Osteoblast (primary cell): ENCODE measurements at regions not wholly inside any gene's neighbourhood (a gene's known extent, or its start where the extent isn't known, plus 50 kb on each side); places are given as distances from the start of the nearest gene placed in this dataset.

Experiments
- DNase-seq: peaks from one replicate; pipeline ENCODE4 v3.0.0; 2011; ENCODE audit warnings: low spot score, mixed read lengths; ENCODE audit not compliant: insufficient read length; ENCODE audit errors: missing footprints
- H2AFZ ChIP-seq: 2 replicates; pipeline ENCODE4 v1.6.0; 2011; ENCODE audit warnings: mild to moderate bottlenecking, low read length
- H3K27ac ChIP-seq: 2 replicates; pipeline ENCODE4 v1.5.1; 2011; ENCODE audit warnings: mild to moderate bottlenecking, low read depth, low read length, moderate library complexity
- H3K27me3 ChIP-seq: 2 replicates; pipeline ENCODE4 v1.6.0; 2012; ENCODE audit warnings: mild to moderate bottlenecking, control low read depth, inconsistent platforms, low read length, moderate library complexity; ENCODE audit not compliant: insufficient read depth
- H3K36me3 ChIP-seq: 2 replicates; pipeline ENCODE4 v1.5.1; 2011; ENCODE audit warnings: mild to moderate bottlenecking, low read length, control low read depth, moderate library complexity; ENCODE audit not compliant: insufficient read depth
- H3K4me1 ChIP-seq: 2 replicates; pipeline ENCODE4 v1.5.1; 2011; ENCODE audit warnings: mild to moderate bottlenecking, low read length, control low read depth, moderate library complexity; ENCODE audit not compliant: insufficient read depth
- H3K4me2 ChIP-seq: 2 replicates; pipeline ENCODE4 v1.6.0; 2011; ENCODE audit warnings: mild to moderate bottlenecking, low read length; ENCODE audit not compliant: insufficient read depth
- H3K4me3 ChIP-seq: fragments of 200-600 bp; sonication (generic); 3 replicates; pipeline ENCODE4 v1.5.1; 2012; ENCODE audit warnings: mild to moderate bottlenecking, low read length, inconsistent platforms; ENCODE audit not compliant: insufficient read depth
- H3K79me2 ChIP-seq: 2 replicates; pipeline ENCODE4 v1.6.0; 2012; ENCODE audit warnings: mild to moderate bottlenecking, low read length, control low read depth, inconsistent platforms; ENCODE audit not compliant: insufficient read depth
- H3K9me3 ChIP-seq: 2 replicates; pipeline ENCODE4 v1.5.1; 2011; ENCODE audit warnings: low read depth, low read length, control low read depth
- H4K20me1 ChIP-seq: 2 replicates; pipeline ENCODE4 v1.6.0; 2012; ENCODE audit warnings: mild to moderate bottlenecking, low read length, control low read depth; ENCODE audit not compliant: insufficient read depth
- CTCF ChIP-seq: IDR thresholded peaks from 2 replicates; pipeline ENCODE4 v1.5.1; 2011; ENCODE audit warnings: mild to moderate bottlenecking, low read depth, low read length, moderate library complexity; ENCODE audit errors: extremely low read depth

- Histone ChIP-seq H3K4me2 (no peak overlapping the region), H3K4me3 (no peak overlapping the region), H3K27ac (no peak overlapping the region), H4K20me1 (no peaks in the 10 kb centered on the region), H3K27me3 (no peaks in the 10 kb centered on the region), H3K36me3 (no peaks in the 10 kb centered on the region), H3K79me2 (no peaks in the 10 kb centered on the region), H3K4me1 (peaks cover 15% of the 10 kb centered on the region), H2AFZ (no peak overlapping the region), H3K9me3 (no peaks in the 10 kb centered on the region)
- no peak for TF ChIP-seq CTCF
- DNase-seq = no peak
Measured at GRCh38 chr15:96041982-96042733, 288.3 kb upstream of the NR2F2 start.

GRCh38 chr15:96042734-96043224, 287.7 kb upstream of the NR2F2 start:
- H3K36me3 ChIP-seq = no peaks in the 10 kb centered on the region
- H2AFZ ChIP-seq = no peak overlapping the region
- no peak overlapping the region for H3K27ac ChIP-seq
- no peak overlapping the region for H3K4me2 ChIP-seq
- no peak overlapping the region for H3K4me3 ChIP-seq
- H3K27me3 ChIP-seq = no peaks in the 10 kb centered on the region
- H3K79me2 ChIP-seq = no peaks in the 10 kb centered on the region
- no peak for DNase-seq
- no peak for TF ChIP-seq CTCF
- H4K20me1 ChIP-seq = no peaks in the 10 kb centered on the region
- H3K4me1 ChIP-seq = peaks cover 18% of the 10 kb centered on the region
- no peaks in the 10 kb centered on the region for H3K9me3 ChIP-seq

- H3K4me1 ChIP-seq = peaks cover 14% of the 10 kb centered on the region
- no peaks in the 10 kb centered on the region for H3K79me2 ChIP-seq
- no peak overlapping the region for H3K27ac ChIP-seq
- TF ChIP-seq CTCF = no peak
- no peaks in the 10 kb centered on the region for H4K20me1 ChIP-seq
- H3K9me3 ChIP-seq = no peaks in the 10 kb centered on the region
- no peak for DNase-seq
- H3K27me3 ChIP-seq = no peaks in the 10 kb centered on the region
- H3K36me3 ChIP-seq = no peaks in the 10 kb centered on the region
- H2AFZ ChIP-seq = no peak overlapping the region
- H3K4me3 ChIP-seq = no peak overlapping the region
- no peak overlapping the region for H3K4me2 ChIP-seq
Measured at GRCh38 chr15:96043591-96044171, 286.8 kb upstream of the NR2F2 start.

- TF ChIP-seq CTCF = peak; percentile 9
- Histone ChIP-seq H3K27ac (peak overlapping the region; percentile 71), H4K20me1 (no peaks in the 10 kb centered on the region), H3K79me2 (no peaks in the 10 kb centered on the region), H2AFZ (no peak overlapping the region), H3K9me3 (no peaks in the 10 kb centered on the region), H3K4me2 (peak overlapping the region; percentile 67), H3K27me3 (no peaks in the 10 kb centered on the region), H3K4me3 (peak overlapping the region; percentile 1), H3K36me3 (no peaks in the 10 kb centered on the region), H3K4me1 (peaks cover 12% of the 10 kb centered on the region)
- DNase-seq = peak; percentile 49
Measured at GRCh38 chr15:96046620-96047240, 283.8 kb upstream of the NR2F2 start.
